GM10248 (cell line): ENCODE measurements at regions not wholly inside any gene's neighbourhood (a gene's known extent, or its start where the extent isn't known, plus 50 kb on each side); places are given as distances from the start of the nearest gene placed in this dataset.

Experiments used
- CTCF ChIA-PET: fragments of 300-600 bp; sonication (Branson Sonifier 250); formaldehyde crosslinking; extraction: SDS; loops from one replicate; lab custom pipeline; 2021; ENCODE audit warnings: antibody characterized with exemption; lab: Yijun Ruan, JAX
- POLR2A ChIA-PET: fragments of 350-650 bp; sonication (Branson Sonifier 250); formaldehyde crosslinking; extraction: SDS; loops from one replicate; lab custom pipeline; 2020; ENCODE audit warnings: antibody characterized with exemption; lab: Yijun Ruan, JAX
- DNase-seq: peaks from one replicate; pipeline ENCODE4 v3.0.0; 2012; ENCODE audit errors: extremely low spot score
- CTCF ChIP-seq: IDR thresholded peaks from 2 replicates; pipeline ENCODE4 v1.5.1; 2012; ENCODE audit warnings: mild to moderate bottlenecking, low read depth; ENCODE audit errors: extremely low read depth, missing control alignments, control extremely low read depth

DNA sequence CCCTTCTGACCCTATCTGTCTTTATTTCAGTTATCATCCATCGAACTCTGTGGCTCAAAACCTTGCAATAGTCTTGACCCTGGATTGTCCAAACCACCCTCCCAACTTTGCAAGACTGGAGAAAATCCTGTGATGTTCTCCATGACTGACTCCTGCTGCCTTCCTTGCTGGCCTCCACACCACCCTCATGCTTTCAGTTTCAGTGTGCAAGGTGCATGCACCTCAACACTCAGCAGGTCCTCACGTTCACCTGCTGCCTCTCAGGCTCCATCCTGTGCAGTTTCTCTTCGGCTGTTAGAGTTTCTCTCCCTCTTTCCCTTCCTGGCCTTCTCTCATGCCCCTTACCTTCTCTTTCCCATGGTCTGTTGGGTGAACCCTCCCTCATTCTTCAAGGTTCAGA is 59.4 kb upstream of the ASIC2 start:
- DNase-seq: no peak
- POLR2A ChIA-PET: no interaction called here
- CTCF ChIA-PET: no interaction called here
- TF ChIP-seq CTCF: no peak

DNA sequence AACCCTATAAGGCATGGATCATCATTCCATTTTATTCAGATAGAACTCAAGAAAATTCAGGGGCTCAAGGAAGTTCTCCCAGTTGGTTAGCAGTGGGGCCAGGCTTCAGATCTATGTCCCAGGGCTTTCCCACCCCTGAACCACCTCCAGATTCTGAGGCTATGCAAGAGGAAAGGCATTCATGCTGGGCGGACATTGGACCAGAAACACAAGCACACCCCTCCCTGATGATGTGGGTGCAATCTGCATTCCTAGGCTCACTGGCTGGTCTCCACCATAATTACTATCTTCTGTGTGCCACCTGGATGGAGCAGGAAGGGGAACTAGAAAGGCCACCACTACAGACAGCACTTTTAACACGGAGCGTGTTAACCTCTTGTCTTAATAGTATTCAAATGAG is 63.2 kb upstream of the ASIC2 start:
- TF ChIP-seq CTCF: no peak
- CTCF ChIA-PET: no interaction called here
- POLR2A ChIA-PET: no interaction called here
- DNase-seq: no peak

- ChIA-PET CTCF (no interaction called here), POLR2A (no interaction called here)
- no peak for TF ChIP-seq CTCF
- DNase-seq: no peak
Measured at GRCh38 chr17:33363475-33363874, 70.4 kb upstream of the ASIC2 start.

- no peak for TF ChIP-seq CTCF
- ChIA-PET CTCF (interaction anchor here (1.1 kb wide), 1 partner anchor 10 kb away, joined by 3 read pairs; no protein-coding TSS in a partner anchor), POLR2A (no interaction called here)
- DNase-seq: no peak
Measured at GRCh38 chr17:33366960-33367359, 73.9 kb upstream of the ASIC2 start.

DNA sequence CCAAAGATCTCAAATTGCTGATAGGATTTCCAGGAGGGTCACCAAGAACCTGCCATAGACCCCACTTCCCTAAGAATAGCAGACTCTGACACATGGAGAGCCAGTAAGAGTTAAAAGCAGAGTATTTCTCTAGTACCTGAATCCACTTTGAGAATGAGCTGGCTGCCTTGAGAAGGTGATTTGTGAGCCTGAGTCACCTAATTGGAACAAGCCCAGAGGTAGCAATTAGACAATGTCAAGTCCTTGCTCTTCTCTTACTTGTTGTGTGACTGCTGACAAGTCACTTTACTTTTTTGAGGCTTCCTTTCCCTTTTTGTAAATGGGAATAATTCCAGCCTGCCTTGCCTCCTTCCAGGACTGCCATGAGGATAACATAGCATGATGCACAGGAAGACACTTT is 76.1 kb upstream of the ASIC2 start:
- ChIA-PET POLR2A (no interaction called here), CTCF (no interaction called here)
- TF ChIP-seq CTCF: no peak
- DNase-seq: no peak

DNA sequence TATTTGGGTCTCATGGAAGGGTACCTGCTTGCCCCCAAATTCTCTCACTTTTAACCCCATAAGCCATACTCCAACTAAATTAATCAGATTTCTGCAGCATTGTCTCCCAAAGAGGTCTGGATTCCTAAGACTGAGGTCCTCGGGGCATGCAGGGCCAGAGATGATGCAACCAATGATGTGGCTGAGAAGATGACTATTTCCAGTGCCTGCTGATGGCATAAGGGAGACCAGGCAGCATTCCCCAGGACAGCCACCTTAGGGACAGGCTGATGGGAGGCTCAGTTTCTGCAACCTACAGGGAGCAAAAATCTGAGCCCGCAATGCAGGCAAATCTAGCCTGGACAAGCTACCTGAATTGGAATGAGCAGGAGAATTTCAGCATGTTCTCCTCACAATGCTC is 76.8 kb upstream of the ASIC2 start:
- DNase-seq: no peak
- CTCF ChIA-PET: no interaction called here
- no peak for TF ChIP-seq CTCF
- POLR2A ChIA-PET: no interaction called here

DNA sequence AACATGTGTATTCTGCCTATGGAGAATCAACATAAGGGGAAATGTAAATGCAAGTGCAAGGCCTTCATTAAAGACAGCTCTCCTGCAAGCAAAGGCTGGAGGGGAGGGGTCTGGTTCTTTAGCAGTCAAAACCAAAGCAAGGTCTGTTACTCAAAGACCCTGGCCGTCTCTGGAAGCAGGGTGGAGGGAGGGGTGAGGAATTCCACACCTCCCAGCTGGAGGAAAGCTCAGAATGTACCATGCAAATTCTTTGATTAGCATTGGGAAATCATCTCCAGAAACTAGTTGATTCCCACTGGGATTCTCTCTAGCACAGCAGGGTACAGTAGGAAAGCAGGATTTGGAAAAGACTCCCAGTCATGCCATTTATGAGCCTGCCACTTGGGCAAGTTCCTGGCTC is 77.3 kb upstream of the ASIC2 start:
- TF ChIP-seq CTCF: no peak
- CTCF ChIA-PET: no interaction called here
- POLR2A ChIA-PET: no interaction called here
- no peak for DNase-seq
